ENCODE measurements at regions not wholly inside any gene's neighbourhood (a gene's known extent, or its start where the extent isn't known, plus 50 kb on each side); places are given as distances from the start of the nearest gene placed in this dataset.
A peak's percentile ranks its signal among the peaks of the same experiment; 100 is the strongest.

DNA sequence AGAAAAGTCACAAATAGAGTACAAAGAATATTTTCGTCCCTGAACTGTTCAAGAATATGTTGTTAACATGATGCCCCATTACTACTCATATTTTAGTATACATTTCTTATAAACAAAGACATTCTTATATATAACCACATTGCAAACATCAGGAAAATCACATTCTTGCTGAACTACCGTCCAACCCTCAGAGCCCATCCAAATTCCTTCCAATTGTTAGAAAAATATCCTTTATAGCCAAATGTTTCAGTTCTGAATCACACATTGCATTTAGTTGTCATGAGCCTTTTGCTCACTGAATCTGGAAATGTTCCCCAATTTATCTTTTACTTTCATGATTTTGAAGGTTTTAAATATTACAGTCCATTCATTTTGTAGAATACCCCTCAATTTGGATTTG is 467.8 kb upstream of the ARGLU1 start (continued):
- no peak for TF ChIP-seq MXD4 (CRISPR knock-in tag; IDR thresholded peaks at IDR 0.05; ENCODE audit: borderline replicate concordance)
- no peak for TF ChIP-seq ATF1 (CRISPR knock-in tag; IDR thresholded peaks at IDR 0.05)
- TF ChIP-seq JUN (CRISPR knock-in tag; IDR thresholded peaks at IDR 0.05) = no peak
- TF ChIP-seq PRDM15 (CRISPR knock-in tag; IDR thresholded peaks at IDR 0.05) = no peak

- Mint-ChIP-seq H3K4me1 (peaks cover 18% of the 10 kb centered on the region), H3K27ac (no peak overlapping the region)
- POLR2A ChIA-PET = no interaction called here
These were observed 467.2 kb upstream of the ARGLU1 start for GRCh38 chr13:107035186-107035585.

GRCh38 chr13:107034236-107034872 is 466.4 kb upstream of the ARGLU1 start:
- Mint-ChIP-seq H3K27ac (0 out of 2 replicates have a peak overlapping the region, but pooled peaks have one; percentile 1), H3K9me3 (0 out of 2 replicates have a peak, but pooled peaks cover 6% of the 10 kb centered on the region), H3K27me3 (ENCODE audit: low read depth) (no peaks in the 10 kb centered on the region), H3K36me3 (no peaks in the 10 kb centered on the region), H3K4me3 (no peak overlapping the region), H3K4me1 (peaks cover 18% of the 10 kb centered on the region)
- ChIA-PET POLR2A (no interaction called here), CTCF (interaction anchor here (0.6 kb wide), 1 partner anchor 1962 kb away, joined by 3 read pairs; no protein-coding TSS in a partner anchor)
- ATAC-seq = peak; percentile 58
- no peak for DNase-seq (ENCODE audit: low spot score)
- TF ChIP-seq ATF2 (CRISPR knock-in tag; IDR thresholded peaks at IDR 0.05; ENCODE audit: borderline replicate concordance, low read depth) (no peak), FOXJ3 (CRISPR knock-in tag; IDR thresholded peaks at IDR 0.05; ENCODE audit: borderline replicate concordance) (no peak), ZNF423 (CRISPR knock-in tag; IDR thresholded peaks at IDR 0.05) (no peak), ZNF121 (CRISPR knock-in tag; IDR thresholded peaks at IDR 0.05) (no peak), ZSCAN18 (CRISPR knock-in tag; IDR thresholded peaks at IDR 0.05) (no peak), CDX4 (CRISPR knock-in tag; IDR thresholded peaks at IDR 0.05; ENCODE audit: borderline replicate concordance) (no peak), ATF1 (CRISPR knock-in tag; IDR thresholded peaks at IDR 0.05) (no peak), SMAD3 (CRISPR knock-in tag; IDR thresholded peaks at IDR 0.05; ENCODE audit: borderline replicate concordance) (no peak)

More at GRCh38 chr13:107035186-107035585, 467.2 kb upstream of the ARGLU1 start:
- CTCF ChIA-PET = no interaction called here
- H3K4me3 Mint-ChIP-seq = no peak overlapping the region
- no peak for TF ChIP-seq ATF1 (CRISPR knock-in tag; IDR thresholded peaks at IDR 0.05)
- TF ChIP-seq, protein P1, sequence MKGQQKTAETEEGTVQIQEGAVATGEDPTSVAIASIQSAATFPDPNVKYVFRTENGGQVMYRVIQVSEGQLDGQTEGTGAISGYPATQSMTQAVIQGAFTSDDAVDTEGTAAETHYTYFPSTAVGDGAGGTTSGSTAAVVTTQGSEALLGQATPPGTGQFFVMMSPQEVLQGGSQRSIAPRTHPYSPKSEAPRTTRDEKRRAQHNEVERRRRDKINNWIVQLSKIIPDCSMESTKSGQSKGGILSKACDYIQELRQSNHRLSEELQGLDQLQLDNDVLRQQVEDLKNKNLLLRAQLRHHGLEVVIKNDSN (CRISPR knock-in tag; IDR thresholded peaks at IDR 0.05) = no peak
- TF ChIP-seq, protein P2, sequence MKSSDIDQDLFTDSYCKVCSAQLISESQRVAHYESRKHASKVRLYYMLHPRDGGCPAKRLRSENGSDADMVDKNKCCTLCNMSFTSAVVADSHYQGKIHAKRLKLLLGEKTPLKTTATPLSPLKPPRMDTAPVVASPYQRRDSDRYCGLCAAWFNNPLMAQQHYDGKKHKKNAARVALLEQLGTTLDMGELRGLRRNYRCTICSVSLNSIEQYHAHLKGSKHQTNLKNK (CRISPR knock-in tag; IDR thresholded peaks at IDR 0.05) = no peak
- no peak for TF ChIP-seq EMX1 (CRISPR knock-in tag; IDR thresholded peaks at IDR 0.05)
- no peak for TF ChIP-seq ZNF219 (CRISPR knock-in tag; IDR thresholded peaks at IDR 0.05; ENCODE audit: borderline replicate concordance)
- TF ChIP-seq TCF7 (CRISPR knock-in tag; IDR thresholded peaks at IDR 0.05; ENCODE audit: low read depth) = no peak
- no peak for TF ChIP-seq NFATC4 (CRISPR knock-in tag; IDR thresholded peaks at IDR 0.05)
- TF ChIP-seq SOX15 (CRISPR knock-in tag; IDR thresholded peaks at IDR 0.05) = no peak
- TF ChIP-seq JAZF1 (CRISPR knock-in tag; IDR thresholded peaks at IDR 0.05) = no peak
- TF ChIP-seq, protein P3, sequence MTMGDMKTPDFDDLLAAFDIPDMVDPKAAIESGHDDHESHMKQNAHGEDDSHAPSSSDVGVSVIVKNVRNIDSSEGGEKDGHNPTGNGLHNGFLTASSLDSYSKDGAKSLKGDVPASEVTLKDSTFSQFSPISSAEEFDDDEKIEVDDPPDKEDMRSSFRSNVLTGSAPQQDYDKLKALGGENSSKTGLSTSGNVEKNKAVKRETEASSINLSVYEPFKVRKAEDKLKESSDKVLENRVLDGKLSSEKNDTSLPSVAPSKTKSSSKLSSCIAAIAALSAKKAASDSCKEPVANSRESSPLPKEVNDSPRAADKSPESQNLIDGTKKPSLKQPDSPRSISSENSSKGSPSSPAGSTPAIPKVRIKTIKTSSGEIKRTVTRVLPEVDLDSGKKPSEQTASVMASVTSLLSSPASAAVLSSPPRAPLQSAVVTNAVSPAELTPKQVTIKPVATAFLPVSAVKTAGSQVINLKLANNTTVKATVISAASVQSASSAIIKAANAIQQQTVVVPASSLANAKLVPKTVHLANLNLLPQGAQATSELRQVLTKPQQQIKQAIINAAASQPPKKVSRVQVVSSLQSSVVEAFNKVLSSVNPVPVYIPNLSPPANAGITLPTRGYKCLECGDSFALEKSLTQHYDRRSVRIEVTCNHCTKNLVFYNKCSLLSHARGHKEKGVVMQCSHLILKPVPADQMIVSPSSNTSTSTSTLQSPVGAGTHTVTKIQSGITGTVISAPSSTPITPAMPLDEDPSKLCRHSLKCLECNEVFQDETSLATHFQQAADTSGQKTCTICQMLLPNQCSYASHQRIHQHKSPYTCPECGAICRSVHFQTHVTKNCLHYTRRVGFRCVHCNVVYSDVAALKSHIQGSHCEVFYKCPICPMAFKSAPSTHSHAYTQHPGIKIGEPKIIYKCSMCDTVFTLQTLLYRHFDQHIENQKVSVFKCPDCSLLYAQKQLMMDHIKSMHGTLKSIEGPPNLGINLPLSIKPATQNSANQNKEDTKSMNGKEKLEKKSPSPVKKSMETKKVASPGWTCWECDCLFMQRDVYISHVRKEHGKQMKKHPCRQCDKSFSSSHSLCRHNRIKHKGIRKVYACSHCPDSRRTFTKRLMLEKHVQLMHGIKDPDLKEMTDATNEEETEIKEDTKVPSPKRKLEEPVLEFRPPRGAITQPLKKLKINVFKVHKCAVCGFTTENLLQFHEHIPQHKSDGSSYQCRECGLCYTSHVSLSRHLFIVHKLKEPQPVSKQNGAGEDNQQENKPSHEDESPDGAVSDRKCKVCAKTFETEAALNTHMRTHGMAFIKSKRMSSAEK (CRISPR knock-in tag; IDR thresholded peaks at IDR 0.05; ENCODE audit: borderline replicate concordance) = no peak
- TF ChIP-seq ZNF121 (CRISPR knock-in tag; IDR thresholded peaks at IDR 0.05) = no peak
- no peak for ATAC-seq
- no peaks in the 10 kb centered on the region for H3K27me3 Mint-ChIP-seq (ENCODE audit: low read depth)
- no peak for DNase-seq (ENCODE audit: low spot score)
- no peaks in the 10 kb centered on the region for H3K36me3 Mint-ChIP-seq
- peaks cover 11% of the 10 kb centered on the region; the same call in 1 of the 2 replicates for H3K9me3 Mint-ChIP-seq
